NCI-H2171 treated with DMSO at 0.1 percent for 48 hours (cell line): ENCODE measurements at regions not wholly inside any gene's neighbourhood (a gene's known extent, or its start where the extent isn't known, plus 50 kb on each side); places are given as distances from the start of the nearest gene placed in this dataset.
"Not testable (repeated sequence)": the region's sequence is repeated elsewhere in the genome, so short reads cannot be mapped to it uniquely, and the experiment has no call there.

Source experiments
- DNase-seq: peaks from one replicate; lab custom pipeline; 2025; lab: John Stamatoyannopoulos, UW

- no peak for DNase-seq
Measured at GRCh38 chr18:51453594-51453993, 256.1 kb upstream of the MEX3C start.

- no peak for DNase-seq
Measured at GRCh38 chr18:51458861-51459260, 261.4 kb upstream of the MEX3C start.

GRCh38 chr18:51461956-51462355, 264.5 kb upstream of the MEX3C start:
- no peak for DNase-seq

GRCh38 chr18:51463483-51464136, 266.1 kb upstream of the MEX3C start:
- DNase-seq: no peak

- DNase-seq: no peak
Measured at GRCh38 chr18:51478908-51479307, 281.4 kb upstream of the MEX3C start.

- DNase-seq: no peak
Measured at GRCh38 chr18:51479736-51480135, 282.3 kb upstream of the MEX3C start.

- no peak for DNase-seq
Measured at GRCh38 chr18:51480407-51481261, 283.2 kb upstream of the MEX3C start.

- no peak for DNase-seq
Measured at GRCh38 chr18:51486735-51487366, 289.4 kb upstream of the MEX3C start.

- DNase-seq: no peak
Measured at GRCh38 chr18:51490417-51490816, 292.9 kb upstream of the MEX3C start.

- DNase-seq: no peak
Measured at GRCh38 chr18:51490860-51491259, 293.4 kb upstream of the MEX3C start.

GRCh38 chr18:51491678-51492372, 294.3 kb upstream of the MEX3C start:
- DNase-seq: no peak

- no peak for DNase-seq
Measured at GRCh38 chr18:51498085-51498855, 300.8 kb upstream of the MEX3C start.

- no peak for DNase-seq
Measured at GRCh38 chr18:51503351-51503750, 305.9 kb upstream of the MEX3C start.

GRCh38 chr18:51506811-51507210, 309.3 kb upstream of the MEX3C start:
- DNase-seq: no peak

GRCh38 chr18:51508410-51508809, 310.9 kb upstream of the MEX3C start:
- DNase-seq: not testable (repeated sequence)

GRCh38 chr18:51510020-51510419, 312.5 kb upstream of the MEX3C start:
- no peak for DNase-seq

- no peak for DNase-seq
Measured at GRCh38 chr18:51513517-51513916, 316.0 kb upstream of the MEX3C start.

GRCh38 chr18:51514128-51514527, 316.6 kb upstream of the MEX3C start:
- no peak for DNase-seq

- DNase-seq: no peak
Measured at GRCh38 chr18:51516478-51517038, 319.1 kb upstream of the MEX3C start.

GRCh38 chr18:51519571-51519970, 322.1 kb upstream of the MEX3C start:
- DNase-seq: no peak

GRCh38 chr18:51520676-51521180, 323.2 kb upstream of the MEX3C start:
- DNase-seq: no peak
